ENCODE measurements at regions not wholly inside any gene's neighbourhood (a gene's known extent, or its start where the extent isn't known, plus 50 kb on each side); places are given as distances from the start of the nearest gene placed in this dataset.

GRCh38 chr7:10824154-10824553, 149.5 kb upstream of the PHF14 start:
- H3K4me1 ChIP-seq (ENCODE audit: control insufficient read depth, low read depth, low read length): no peaks in the 10 kb centered on the region
- H3K36me3 ChIP-seq (ENCODE audit: control insufficient read depth, low read depth, low read length): no peaks in the 10 kb centered on the region
- H3K4me3 ChIP-seq (ENCODE audit: low read length): no peak overlapping the region
- no peaks in the 10 kb centered on the region for H3K9me3 ChIP-seq (ENCODE audit: control insufficient read depth, low read depth, low read length)
- no peaks in the 10 kb centered on the region for H3K27me3 ChIP-seq (ENCODE audit: control insufficient read depth, insufficient read depth, low read length)
- H3K9ac ChIP-seq (ENCODE audit: low read length): no peak overlapping the region
- H3K27ac ChIP-seq (ENCODE audit: low read length): no peak overlapping the region

DNA sequence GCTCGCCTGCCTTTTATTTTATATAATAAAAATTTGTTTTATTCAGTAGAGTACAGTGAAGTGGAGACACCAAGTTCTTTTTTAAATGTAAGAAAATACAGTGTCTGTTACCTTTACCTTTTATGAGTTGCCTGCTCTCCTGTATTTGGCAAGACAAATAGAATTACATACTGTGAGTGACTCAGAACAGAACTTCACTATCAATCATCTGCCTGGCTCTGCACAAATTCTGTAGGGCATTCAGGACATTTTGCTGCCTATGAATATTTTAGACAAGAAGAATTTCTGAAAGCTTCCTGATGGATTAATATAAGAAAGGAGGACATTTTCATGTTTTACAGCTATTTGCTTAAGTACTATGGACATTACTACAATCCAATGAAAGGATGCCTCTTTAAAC, 135.4 kb upstream of the PHF14 start:
- Histone ChIP-seq H3K36me3 (ENCODE audit: control insufficient read depth, low read depth, low read length) (no peaks in the 10 kb centered on the region), H3K4me1 (ENCODE audit: control insufficient read depth, low read depth, low read length) (no peaks in the 10 kb centered on the region), H3K9ac (ENCODE audit: low read length) (no peak overlapping the region), H3K27me3 (ENCODE audit: control insufficient read depth, insufficient read depth, low read length) (no peaks in the 10 kb centered on the region), H3K9me3 (ENCODE audit: control insufficient read depth, low read depth, low read length) (no peaks in the 10 kb centered on the region), H3K27ac (ENCODE audit: low read length) (no peak overlapping the region), H3K4me3 (ENCODE audit: low read length) (no peak overlapping the region)

GRCh38 chr7:10845225-10845624, 128.4 kb upstream of the PHF14 start:
- Histone ChIP-seq H3K4me1 (ENCODE audit: control insufficient read depth, low read depth, low read length) (no peaks in the 10 kb centered on the region), H3K9me3 (ENCODE audit: control insufficient read depth, low read depth, low read length) (no peaks in the 10 kb centered on the region), H3K36me3 (ENCODE audit: control insufficient read depth, low read depth, low read length) (no peaks in the 10 kb centered on the region), H3K27ac (ENCODE audit: low read length) (no peak overlapping the region), H3K4me3 (ENCODE audit: low read length) (no peak overlapping the region), H3K27me3 (ENCODE audit: control insufficient read depth, insufficient read depth, low read length) (no peaks in the 10 kb centered on the region), H3K9ac (ENCODE audit: low read length) (no peak overlapping the region)

DNA sequence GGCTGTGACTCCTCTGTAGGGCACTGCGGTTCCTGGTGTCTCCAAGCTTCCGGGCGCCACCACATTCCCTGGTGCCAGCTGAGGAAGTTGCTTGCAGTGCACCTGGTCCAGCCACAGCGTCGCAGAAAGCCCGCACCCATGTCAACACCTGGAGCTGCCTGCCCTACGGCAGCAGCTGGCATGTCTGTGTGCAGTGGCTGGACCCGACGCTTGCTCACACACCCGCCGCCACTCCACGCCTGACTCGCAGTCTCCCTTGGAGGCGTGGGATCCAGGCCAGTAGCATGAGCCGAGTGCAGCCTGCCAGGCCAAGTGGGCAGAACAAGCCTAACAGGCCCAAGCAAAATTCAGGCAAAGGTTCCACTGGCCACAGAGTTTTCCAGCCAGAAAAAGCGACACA, 118.1 kb upstream of the PHF14 start:
- Histone ChIP-seq H3K4me1 (ENCODE audit: control insufficient read depth, low read depth, low read length) (peaks cover 3% of the 10 kb centered on the region), H3K27ac (ENCODE audit: low read length) (no peak overlapping the region), H3K36me3 (ENCODE audit: control insufficient read depth, low read depth, low read length) (no peaks in the 10 kb centered on the region), H3K9ac (ENCODE audit: low read length) (no peak overlapping the region), H3K4me3 (ENCODE audit: low read length) (no peak overlapping the region), H3K9me3 (ENCODE audit: control insufficient read depth, low read depth, low read length) (no peaks in the 10 kb centered on the region), H3K27me3 (ENCODE audit: control insufficient read depth, insufficient read depth, low read length) (no peaks in the 10 kb centered on the region)

GRCh38 chr7:10860516-10860915, 113.2 kb upstream of the PHF14 start:
- Histone ChIP-seq H3K27me3 (ENCODE audit: control insufficient read depth, insufficient read depth, low read length) (no peaks in the 10 kb centered on the region), H3K9me3 (ENCODE audit: control insufficient read depth, low read depth, low read length) (no peaks in the 10 kb centered on the region), H3K36me3 (ENCODE audit: control insufficient read depth, low read depth, low read length) (no peaks in the 10 kb centered on the region), H3K4me3 (ENCODE audit: low read length) (no peak overlapping the region), H3K27ac (ENCODE audit: low read length) (no peak overlapping the region), H3K9ac (ENCODE audit: low read length) (no peak overlapping the region), H3K4me1 (ENCODE audit: control insufficient read depth, low read depth, low read length) (peaks cover 6% of the 10 kb centered on the region)

GRCh38 chr7:10863476-10863875, 110.2 kb upstream of the PHF14 start:
- H3K9ac ChIP-seq (ENCODE audit: low read length): no peak overlapping the region
- no peak overlapping the region for H3K4me3 ChIP-seq (ENCODE audit: low read length)
- H3K9me3 ChIP-seq (ENCODE audit: control insufficient read depth, low read depth, low read length): no peaks in the 10 kb centered on the region
- H3K36me3 ChIP-seq (ENCODE audit: control insufficient read depth, low read depth, low read length): no peaks in the 10 kb centered on the region
- peaks cover 6% of the 10 kb centered on the region for H3K4me1 ChIP-seq (ENCODE audit: control insufficient read depth, low read depth, low read length)
- no peak overlapping the region for H3K27ac ChIP-seq (ENCODE audit: low read length)
- H3K27me3 ChIP-seq (ENCODE audit: control insufficient read depth, insufficient read depth, low read length): no peaks in the 10 kb centered on the region

- Histone ChIP-seq H3K4me3 (ENCODE audit: low read length) (no peak overlapping the region), H3K9ac (ENCODE audit: low read length) (no peak overlapping the region), H3K4me1 (ENCODE audit: control insufficient read depth, low read depth, low read length) (no peaks in the 10 kb centered on the region), H3K27ac (ENCODE audit: low read length) (no peak overlapping the region), H3K36me3 (ENCODE audit: control insufficient read depth, low read depth, low read length) (no peaks in the 10 kb centered on the region), H3K27me3 (ENCODE audit: control insufficient read depth, insufficient read depth, low read length) (no peaks in the 10 kb centered on the region), H3K9me3 (ENCODE audit: control insufficient read depth, low read depth, low read length) (no peaks in the 10 kb centered on the region)
Measured at GRCh38 chr7:10874666-10875065, 99.0 kb upstream of the PHF14 start.

DNA sequence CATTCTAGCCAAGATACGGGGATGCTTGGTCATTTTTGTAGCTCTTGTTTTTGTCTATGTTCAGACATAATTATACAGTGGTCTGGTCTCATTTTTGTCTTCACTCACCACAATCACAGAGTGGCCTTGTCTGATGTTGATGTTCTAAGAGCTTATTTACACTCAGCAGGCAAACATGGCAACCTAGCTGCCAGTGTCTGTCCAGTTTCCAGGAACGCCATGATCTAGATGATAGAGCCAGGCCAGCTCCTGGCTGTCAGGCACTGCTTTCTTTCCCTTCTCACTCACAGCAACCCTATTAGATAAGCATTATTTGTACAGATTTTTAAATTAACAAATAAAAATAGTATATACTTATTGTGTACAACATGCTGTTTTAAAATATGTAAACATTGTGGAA, 98.6 kb upstream of the PHF14 start:
- Histone ChIP-seq H3K27ac (ENCODE audit: low read length) (no peak overlapping the region), H3K36me3 (ENCODE audit: control insufficient read depth, low read depth, low read length) (no peaks in the 10 kb centered on the region), H3K9ac (ENCODE audit: low read length) (no peak overlapping the region), H3K9me3 (ENCODE audit: control insufficient read depth, low read depth, low read length) (no peaks in the 10 kb centered on the region), H3K4me1 (ENCODE audit: control insufficient read depth, low read depth, low read length) (no peaks in the 10 kb centered on the region), H3K27me3 (ENCODE audit: control insufficient read depth, insufficient read depth, low read length) (no peaks in the 10 kb centered on the region), H3K4me3 (ENCODE audit: low read length) (no peak overlapping the region)

- no peaks in the 10 kb centered on the region for H3K4me1 ChIP-seq (ENCODE audit: control insufficient read depth, low read depth, low read length)
- no peak overlapping the region for H3K9ac ChIP-seq (ENCODE audit: low read length)
- no peaks in the 10 kb centered on the region for H3K9me3 ChIP-seq (ENCODE audit: control insufficient read depth, low read depth, low read length)
- no peak overlapping the region for H3K4me3 ChIP-seq (ENCODE audit: low read length)
- H3K27me3 ChIP-seq (ENCODE audit: control insufficient read depth, insufficient read depth, low read length): no peaks in the 10 kb centered on the region
- H3K27ac ChIP-seq (ENCODE audit: low read length): no peak overlapping the region
- no peaks in the 10 kb centered on the region for H3K36me3 ChIP-seq (ENCODE audit: control insufficient read depth, low read depth, low read length)
Measured at GRCh38 chr7:10888861-10889260, 84.8 kb upstream of the PHF14 start.

- H3K36me3 ChIP-seq (ENCODE audit: control insufficient read depth, low read depth, low read length): no peaks in the 10 kb centered on the region
- H3K27me3 ChIP-seq (ENCODE audit: control insufficient read depth, insufficient read depth, low read length): no peaks in the 10 kb centered on the region
Measured at GRCh38 chr7:10889266-10889898, 84.3 kb upstream of the PHF14 start.

DNA sequence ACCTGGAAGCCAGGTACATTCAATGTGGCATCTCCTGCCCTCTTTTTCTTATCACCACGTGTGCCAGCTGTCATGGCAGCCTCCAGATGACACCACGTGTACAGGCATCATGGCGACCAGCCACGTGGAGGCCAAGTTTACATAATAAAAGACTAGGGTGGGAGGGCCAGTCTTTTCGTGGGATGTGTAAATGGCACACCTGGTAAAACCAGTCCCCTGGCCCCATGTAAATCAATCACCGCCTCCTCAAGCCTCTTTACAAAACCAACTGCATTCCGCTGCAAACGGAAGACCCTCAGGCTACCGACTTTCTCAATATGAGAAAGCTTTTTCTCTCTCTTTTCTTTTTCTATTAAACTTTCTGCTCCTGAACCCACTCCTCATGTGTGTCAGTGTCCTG, 65.1 kb upstream of the PHF14 start:
- Histone ChIP-seq H3K27me3 (ENCODE audit: control insufficient read depth, insufficient read depth, low read length) (no peaks in the 10 kb centered on the region), H3K4me3 (ENCODE audit: low read length) (peak overlapping the region; percentile 1), H3K36me3 (ENCODE audit: control insufficient read depth, low read depth, low read length) (no peaks in the 10 kb centered on the region), H3K9me3 (ENCODE audit: control insufficient read depth, low read depth, low read length) (peaks cover 13% of the 10 kb centered on the region), H3K4me1 (ENCODE audit: control insufficient read depth, low read depth, low read length) (peaks cover 6% of the 10 kb centered on the region), H3K27ac (ENCODE audit: low read length) (no peak overlapping the region), H3K9ac (ENCODE audit: low read length) (peak overlapping the region; percentile 8)

More at GRCh38 chr7:10889266-10889898, 84.3 kb upstream of the PHF14 start:
- Histone ChIP-seq H3K4me3 (ENCODE audit: low read length) (no peak overlapping the region), H3K27ac (ENCODE audit: low read length) (no peak overlapping the region), H3K4me1 (ENCODE audit: control insufficient read depth, low read depth, low read length) (no peaks in the 10 kb centered on the region), H3K9me3 (ENCODE audit: control insufficient read depth, low read depth, low read length) (no peaks in the 10 kb centered on the region), H3K9ac (ENCODE audit: low read length) (no peak overlapping the region)

DNA sequence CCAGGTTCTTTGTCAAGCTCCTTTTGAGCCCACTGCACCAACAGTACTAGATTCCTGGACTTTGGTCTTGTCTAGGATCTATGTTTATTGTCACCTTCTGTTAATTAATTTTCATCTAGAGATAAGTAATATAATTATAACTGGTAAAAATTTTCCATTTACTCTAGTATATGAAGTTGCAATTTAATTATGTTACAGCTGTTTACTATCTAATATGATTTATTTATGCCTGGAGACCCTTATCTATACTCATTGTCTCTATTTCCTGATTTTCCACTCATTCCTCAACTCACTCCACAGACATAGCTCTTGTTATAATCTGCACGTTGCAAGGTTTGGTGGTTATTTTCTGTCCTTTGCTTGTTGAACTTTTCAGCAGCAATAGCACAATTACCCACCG, 63.2 kb upstream of the PHF14 start:
- no peak overlapping the region for H3K27ac ChIP-seq (ENCODE audit: low read length)
- no peaks in the 10 kb centered on the region for H3K27me3 ChIP-seq (ENCODE audit: control insufficient read depth, insufficient read depth, low read length)
- no peaks in the 10 kb centered on the region for H3K36me3 ChIP-seq (ENCODE audit: control insufficient read depth, low read depth, low read length)
- peaks cover 6% of the 10 kb centered on the region for H3K4me1 ChIP-seq (ENCODE audit: control insufficient read depth, low read depth, low read length)
- no peak overlapping the region for H3K4me3 ChIP-seq (ENCODE audit: low read length)
- H3K9me3 ChIP-seq (ENCODE audit: control insufficient read depth, low read depth, low read length): peaks cover 13% of the 10 kb centered on the region
- no peak overlapping the region for H3K9ac ChIP-seq (ENCODE audit: low read length)
